Sigmoid colon (tissue), 6 donors: ENCODE measurements at regions not wholly inside any gene's neighbourhood (a gene's known extent, or its start where the extent isn't known, plus 50 kb on each side); places are given as distances from the start of the nearest gene placed in this dataset.

ENCODE experiments used
- DNase-seq: peaks from one replicate; pipeline ENCODE4 v3.0.0-alpha.2; 2019
- H3K27ac ChIP-seq, 4 donors: fragments of 200-600 bp; sonication (generic); one replicate each; pipeline ENCODE4 v1.5.1; 2016 to 2019; ENCODE audit warnings: mild to moderate bottlenecking in 1 of 4
- H3K27me3 ChIP-seq, 3 donors: fragments of 200-600 bp; sonication (generic); one replicate each; pipeline ENCODE4 v1.5.1; 2019; ENCODE audit warnings: mild to moderate bottlenecking in 1 of 3
- H3K36me3 ChIP-seq, 4 donors: fragments of 200-600 bp; sonication (generic); one replicate each; pipeline ENCODE4 v1.5.1; 2016 to 2019
- H3K4me1 ChIP-seq, 4 donors: fragments of 200-600 bp; sonication (generic); one replicate each; pipeline ENCODE4 v1.5.1; 2017 to 2019
- H3K4me3 ChIP-seq, 4 donors: fragments of 200-600 bp; sonication (generic); one replicate each; pipeline ENCODE4 v1.5.1; 2017 to 2019; ENCODE audit warnings: mild to moderate bottlenecking in 2 of 4, moderate library complexity in 1 of 4
- H3K9me3 ChIP-seq, 4 donors: fragments of 200-600 bp in 3 of 4; sonication (generic) in 3 of 4; one replicate each; pipeline versions ENCODE4 v1.5.1 to v1.6.1; 2013 to 2019
- CTCF ChIP-seq, 4 experiments: fragments of 450-650 bp in 3 of 4; fragments of 200-600 bp in 1 of 4; IDR thresholded peaks; one replicate each; pipeline ENCODE4 v1.5.1; 2016 to 2019; ENCODE audit warnings: antibody characterized with exemption in 4 of 4, mild to moderate bottlenecking in 3 of 4, moderate library complexity in 2 of 4
- EP300 ChIP-seq, 4 donors: sonication (generic); formaldehyde crosslinking; IDR thresholded peaks; one replicate each; pipeline ENCODE4 v1.6.1; 2017; ENCODE audit warnings: antibody characterized with exemption in 4 of 4
- POLR2A ChIP-seq, 2 donors: fragments of 450-650 bp; IDR thresholded peaks; one replicate each; pipeline ENCODE4 v1.6.1; 2016; ENCODE audit warnings: antibody characterized with exemption in 2 of 2, mild to moderate bottlenecking in 2 of 2, moderate library complexity in 2 of 2
- POLR2AphosphoS5 ChIP-seq, 4 donors: sonication (generic); formaldehyde crosslinking; IDR thresholded peaks; one replicate each; pipeline ENCODE4 v1.6.1; 2017; ENCODE audit warnings: antibody characterized with exemption in 4 of 4
- WGBS, 2 donors: extraction: QIAGEN DNeasy Blood & Tissue Kit; methylation state at CpG; one replicate each; pipeline ENCODE4 v1.1.7; 2013; 5-methylcytosine and 5-hydroxymethylcytosine counted together
- intact Hi-C: fragments of 100-400 bp; cut with DNase I; formaldehyde crosslinking; loops from one replicate; pipeline ENCODE4 v1.15.1; 2023
- donor health status: healthy with polysubstance abuse.
- donor health status: healthy.

GRCh38 chr20:48338717-48339116, 489.1 kb downstream of the PREX1 start:
- peaks cover 0 to 45% (median 20%) of the 10 kb centered on the region in 4 donors for H3K4me1 ChIP-seq
- 79 to 85% methylated on average over 7 of the region's 7 CpGs for WGBS, 2 donors
- H3K4me3 ChIP-seq = peak overlapping the region in 2 of 4 donors; percentile 4 to 9
- no peak for DNase-seq
- no peaks in the 10 kb centered on the region for H3K9me3 ChIP-seq
- H3K27me3 ChIP-seq = no peaks in the 10 kb centered on the region
- peak overlapping the region; percentile 62 to 85 (median 76) for H3K27ac ChIP-seq
- TF ChIP-seq EP300 (IDR thresholded peaks at IDR 0.05) (peak in 2 of 4 donors; percentile 24 to 33), POLR2A (IDR thresholded peaks at IDR 0.05) (no peak), POLR2AphosphoS5 (IDR thresholded peaks at IDR 0.05) (no peak)
- no peaks in the 10 kb centered on the region for H3K36me3 ChIP-seq
- intact Hi-C loops = loop anchor here (10.0 kb wide), 1 partner anchor 256 kb away; no protein-coding TSS in a partner anchor

GRCh38 chr20:48336597-48336996, 491.2 kb downstream of the PREX1 start:
- 67 to 81% methylated on average over 6 of the region's 6 CpGs for WGBS, 2 donors
- no peak for DNase-seq
- no peak overlapping the region for H3K4me3 ChIP-seq
- TF ChIP-seq POLR2AphosphoS5 (IDR thresholded peaks at IDR 0.05) (no peak), EP300 (IDR thresholded peaks at IDR 0.05) (no peak), POLR2A (IDR thresholded peaks at IDR 0.05) (no peak), CTCF (IDR thresholded peaks at IDR 0.05) (no peak)
- no peaks in the 10 kb centered on the region for H3K27me3 ChIP-seq
- H3K27ac ChIP-seq = no peak overlapping the region
- H3K4me1 ChIP-seq = peaks cover 0 to 66% (median 39%) of the 10 kb centered on the region in 4 donors
- intact Hi-C loops = loop anchor here (10.0 kb wide), 1 partner anchor 258 kb away; no protein-coding TSS in a partner anchor
- H3K9me3 ChIP-seq = no peaks in the 10 kb centered on the region
- H3K36me3 ChIP-seq = no peaks in the 10 kb centered on the region

DNA sequence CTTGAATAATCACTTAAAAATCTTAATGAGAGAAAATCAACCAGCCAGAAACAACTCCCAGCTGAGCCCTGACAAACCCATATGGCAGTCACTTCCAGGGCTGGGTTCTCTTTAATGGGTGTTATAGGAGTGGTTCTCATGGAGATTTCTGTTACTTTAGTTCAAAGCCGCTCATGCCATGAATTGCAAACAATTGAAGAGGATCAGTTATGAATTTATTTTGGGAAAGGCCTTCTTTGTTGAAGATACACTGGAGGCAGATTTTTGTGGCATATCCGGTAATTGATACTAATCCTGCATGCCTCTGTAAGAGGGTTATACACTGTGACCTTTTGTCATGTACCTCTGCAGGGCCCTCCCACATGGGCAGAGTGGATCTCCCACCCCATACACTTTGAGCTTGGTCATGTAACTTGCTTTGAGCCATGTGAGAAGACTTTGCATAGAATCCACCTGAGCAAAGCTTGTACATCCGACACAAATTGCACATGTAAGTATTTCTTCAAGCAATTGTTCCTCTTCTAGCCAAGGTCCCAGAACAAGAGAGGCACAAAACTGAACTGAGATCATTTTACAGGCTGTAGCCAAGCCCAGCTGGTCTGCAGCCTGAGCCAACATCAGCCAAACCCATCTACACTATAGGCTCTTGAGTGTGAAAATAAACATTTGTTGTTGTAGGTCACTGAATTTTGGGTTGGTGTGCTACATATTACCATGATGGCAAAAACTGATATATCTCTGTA, 492.3 kb downstream of the PREX1 start:
- TF ChIP-seq EP300 (IDR thresholded peaks at IDR 0.05) = no peak
- TF ChIP-seq POLR2A (IDR thresholded peaks at IDR 0.05) = no peak
- no peak for TF ChIP-seq CTCF (IDR thresholded peaks at IDR 0.05)
- TF ChIP-seq POLR2AphosphoS5 (IDR thresholded peaks at IDR 0.05) = no peak
- Histone ChIP-seq H3K9me3 (no peaks in the 10 kb centered on the region), H3K27me3 (no peaks in the 10 kb centered on the region), H3K27ac (peak overlapping the region in 2 of 4 donors; percentile 6 to 13), H3K4me3 (no peak overlapping the region), H3K36me3 (no peaks in the 10 kb centered on the region), H3K4me1 (peaks cover 0 to 62% (median 40%) of the 10 kb centered on the region in 4 donors)
- WGBS, 2 donors = 85 to 89% methylated on average over 3 of the region's 3 CpGs
- DNase-seq = no peak
- intact Hi-C loops = loop anchor here (10.0 kb wide), 1 partner anchor 259 kb away; no protein-coding TSS in a partner anchor

DNA sequence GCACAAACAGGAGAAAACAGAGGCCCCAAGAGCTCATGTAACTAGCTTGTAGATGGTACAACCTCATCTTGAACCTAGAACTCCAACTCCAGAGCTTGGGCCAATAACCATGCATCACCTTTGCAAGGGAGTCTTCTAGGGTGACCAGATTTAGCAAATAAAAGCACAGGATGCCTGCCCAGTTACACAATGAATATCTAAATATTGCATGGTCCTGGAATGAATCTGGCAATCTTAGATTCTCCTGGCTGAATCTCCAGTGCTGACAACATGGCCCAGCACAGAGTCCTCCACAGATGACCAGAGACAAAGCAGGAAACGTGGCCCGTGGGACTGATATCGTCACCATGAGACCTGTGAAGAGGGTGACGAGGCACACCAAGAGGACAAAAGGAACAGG, 494.1 kb downstream of the PREX1 start:
- H3K4me1 ChIP-seq = peaks cover 0 to 50% (median 33%) of the 10 kb centered on the region in 4 donors
- no peak overlapping the region for H3K4me3 ChIP-seq
- H3K9me3 ChIP-seq = no peaks in the 10 kb centered on the region
- no peaks in the 10 kb centered on the region for H3K27me3 ChIP-seq
- TF ChIP-seq CTCF (IDR thresholded peaks at IDR 0.05) (no peak), POLR2A (IDR thresholded peaks at IDR 0.05) (no peak), EP300 (IDR thresholded peaks at IDR 0.05) (peak in 2 of 4 donors; percentile 46 to 58), POLR2AphosphoS5 (IDR thresholded peaks at IDR 0.05) (peak; percentile 12 to 65 (median 51))
- peak overlapping the region in 3 of 4 donors; percentile 74 to 77 (median 75) for H3K27ac ChIP-seq
- intact Hi-C loops = loop anchor here (5.0 to 10.0 kb wide), 2 partner anchors 36 to 261 kb away; no protein-coding TSS in a partner anchor
- 85 to 89% methylated on average over 4 of the region's 4 CpGs for WGBS, 2 donors
- DNase-seq = no peak
- H3K36me3 ChIP-seq = no peaks in the 10 kb centered on the region

GRCh38 chr20:48332555-48332954, 495.2 kb downstream of the PREX1 start:
- no peak overlapping the region for H3K4me3 ChIP-seq
- no peaks in the 10 kb centered on the region for H3K36me3 ChIP-seq
- DNase-seq = no peak
- no peaks in the 10 kb centered on the region for H3K9me3 ChIP-seq
- TF ChIP-seq EP300 (IDR thresholded peaks at IDR 0.05) = peak in 2 of 4 donors; percentile 56 to 69
- TF ChIP-seq CTCF (IDR thresholded peaks at IDR 0.05) = no peak
- no peak for TF ChIP-seq POLR2A (IDR thresholded peaks at IDR 0.05)
- TF ChIP-seq POLR2AphosphoS5 (IDR thresholded peaks at IDR 0.05) = peak; percentile 32 to 82 (median 80)
- intact Hi-C loops = loop anchor here (5.0 to 10.0 kb wide), 2 partner anchors 35 to 262 kb away; no protein-coding TSS in a partner anchor
- no peaks in the 10 kb centered on the region for H3K27me3 ChIP-seq
- peak overlapping the region in 3 of 4 donors; percentile 74 to 77 (median 75) for H3K27ac ChIP-seq
- peaks cover 0 to 53% (median 37%) of the 10 kb centered on the region in 4 donors for H3K4me1 ChIP-seq
- WGBS, 2 donors = 23 to 45% methylated on average over 3 of the region's 3 CpGs
